ENCODE measurements at regions not wholly inside any gene's neighbourhood (a gene's known extent, or its start where the extent isn't known, plus 50 kb on each side); places are given as distances from the start of the nearest gene placed in this dataset.

DNA sequence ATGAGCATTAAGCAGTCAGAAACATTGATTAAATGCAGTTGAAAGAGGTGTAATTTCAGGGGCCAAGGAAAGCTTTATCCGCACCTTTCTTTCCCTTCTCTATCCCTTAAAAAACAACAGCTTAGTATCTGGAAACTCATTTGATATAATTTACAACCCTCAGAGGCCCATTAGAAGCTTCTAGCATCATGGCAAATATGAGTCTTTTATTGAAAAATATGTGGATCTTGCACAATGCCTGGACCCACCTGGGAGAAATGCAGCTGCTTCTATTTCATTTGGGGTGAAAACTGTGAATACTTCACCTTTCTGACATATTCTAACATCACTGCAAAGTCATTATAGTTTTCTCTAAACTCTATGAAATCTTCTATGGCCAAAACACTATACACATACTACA, 492.2 kb upstream of the PSMD7 start:
- H3K36me3 ChIP-seq = no peaks in the 10 kb centered on the region
- DNase-seq = no peak
- TF ChIP-seq, protein P1, sequence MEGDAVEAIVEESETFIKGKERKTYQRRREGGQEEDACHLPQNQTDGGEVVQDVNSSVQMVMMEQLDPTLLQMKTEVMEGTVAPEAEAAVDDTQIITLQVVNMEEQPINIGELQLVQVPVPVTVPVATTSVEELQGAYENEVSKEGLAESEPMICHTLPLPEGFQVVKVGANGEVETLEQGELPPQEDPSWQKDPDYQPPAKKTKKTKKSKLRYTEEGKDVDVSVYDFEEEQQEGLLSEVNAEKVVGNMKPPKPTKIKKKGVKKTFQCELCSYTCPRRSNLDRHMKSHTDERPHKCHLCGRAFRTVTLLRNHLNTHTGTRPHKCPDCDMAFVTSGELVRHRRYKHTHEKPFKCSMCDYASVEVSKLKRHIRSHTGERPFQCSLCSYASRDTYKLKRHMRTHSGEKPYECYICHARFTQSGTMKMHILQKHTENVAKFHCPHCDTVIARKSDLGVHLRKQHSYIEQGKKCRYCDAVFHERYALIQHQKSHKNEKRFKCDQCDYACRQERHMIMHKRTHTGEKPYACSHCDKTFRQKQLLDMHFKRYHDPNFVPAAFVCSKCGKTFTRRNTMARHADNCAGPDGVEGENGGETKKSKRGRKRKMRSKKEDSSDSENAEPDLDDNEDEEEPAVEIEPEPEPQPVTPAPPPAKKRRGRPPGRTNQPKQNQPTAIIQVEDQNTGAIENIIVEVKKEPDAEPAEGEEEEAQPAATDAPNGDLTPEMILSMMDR (IDR thresholded peaks at IDR 0.05; ENCODE audit: low read depth, low read length) = no peak
- H3K9me3 ChIP-seq (ENCODE audit: severe bottlenecking) = no peaks in the 10 kb centered on the region
- H3K27ac ChIP-seq = no peak overlapping the region
- H3K27me3 ChIP-seq (ENCODE audit: insufficient read depth, low read depth, severe bottlenecking) = peaks cover 15% of the 10 kb centered on the region
- H3K4me3 ChIP-seq (ENCODE audit: low read depth, low read length) = no peak overlapping the region

DNA sequence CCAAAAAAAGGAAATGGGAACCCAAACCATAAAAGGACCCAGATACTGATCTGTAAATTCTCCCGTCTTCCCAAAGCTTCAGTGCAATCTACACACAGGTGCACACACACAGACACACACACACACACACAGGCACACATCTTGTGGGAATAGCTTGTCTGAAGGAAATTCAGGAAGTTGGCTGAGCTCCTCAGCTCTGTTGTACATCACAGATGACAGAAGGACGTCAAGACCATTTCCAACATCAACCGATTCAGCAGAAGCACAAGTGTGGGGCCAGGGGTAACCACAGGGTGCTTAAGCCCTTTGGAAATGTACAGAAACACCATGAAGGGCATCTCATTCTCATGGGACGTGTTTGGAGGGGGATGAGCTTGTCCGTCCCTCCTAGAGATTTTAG, 498.1 kb upstream of the PSMD7 start:
- DNase-seq = no peak
- peaks cover 30% of the 10 kb centered on the region for H3K27me3 ChIP-seq (ENCODE audit: insufficient read depth, low read depth, severe bottlenecking)
- no peak overlapping the region for H3K27ac ChIP-seq
- no peaks in the 10 kb centered on the region for H3K36me3 ChIP-seq
- TF ChIP-seq, protein P1 (IDR thresholded peaks at IDR 0.05; ENCODE audit: low read depth, low read length) = no peak
- no peak overlapping the region for H3K4me3 ChIP-seq (ENCODE audit: low read depth, low read length)
- H3K9me3 ChIP-seq (ENCODE audit: severe bottlenecking) = peaks cover 2% of the 10 kb centered on the region

DNA sequence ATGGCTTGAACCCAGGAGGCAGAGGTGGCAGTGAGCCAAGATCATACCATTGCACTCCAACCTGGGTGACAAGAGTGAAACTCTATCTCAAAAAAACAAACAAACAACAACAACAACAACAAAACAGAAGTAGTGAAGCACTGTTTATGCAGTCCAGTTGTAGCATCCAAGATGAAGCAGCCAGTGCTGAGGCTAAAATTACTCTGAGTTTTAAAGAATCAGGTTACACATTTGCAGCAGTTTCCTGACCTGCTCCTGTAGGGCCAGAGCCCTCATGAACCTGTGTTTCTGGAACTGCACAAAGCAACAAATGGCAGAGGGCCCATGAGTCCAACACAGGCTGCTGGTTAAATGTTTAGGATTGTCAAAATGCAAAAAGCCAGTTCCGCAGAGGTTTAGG, 499.5 kb upstream of the PSMD7 start:
- no peak overlapping the region for H3K4me3 ChIP-seq (ENCODE audit: low read depth, low read length)
- TF ChIP-seq, protein P1 (IDR thresholded peaks at IDR 0.05; ENCODE audit: low read depth, low read length) = no peak
- peaks cover 2% of the 10 kb centered on the region for H3K9me3 ChIP-seq (ENCODE audit: severe bottlenecking)
- no peak overlapping the region for H3K27ac ChIP-seq
- no peak for DNase-seq
- peaks cover 37% of the 10 kb centered on the region for H3K27me3 ChIP-seq (ENCODE audit: insufficient read depth, low read depth, severe bottlenecking)
- H3K36me3 ChIP-seq = no peaks in the 10 kb centered on the region

DNA sequence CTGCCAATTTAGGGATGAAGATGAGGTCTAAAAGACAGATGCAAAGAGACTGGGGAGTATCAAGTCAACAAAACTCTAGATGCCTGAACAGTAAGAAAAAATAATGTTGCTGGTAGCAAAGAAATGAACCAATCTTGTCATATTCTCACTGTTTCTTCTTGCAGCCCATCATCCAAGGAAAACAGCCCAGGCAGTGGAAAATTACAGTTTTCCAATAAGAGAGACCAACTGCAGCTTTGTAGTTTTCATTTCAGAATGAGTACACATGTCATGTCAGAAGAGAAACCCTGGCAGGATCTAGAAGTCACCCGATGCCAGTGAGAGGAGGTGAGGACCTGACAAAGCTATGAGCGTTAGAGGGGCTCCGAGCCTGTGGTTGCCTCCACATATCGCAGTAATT, 500.4 kb upstream of the PSMD7 start:
- peaks cover 36% of the 10 kb centered on the region for H3K27me3 ChIP-seq (ENCODE audit: insufficient read depth, low read depth, severe bottlenecking)
- TF ChIP-seq, protein P1 (IDR thresholded peaks at IDR 0.05; ENCODE audit: low read depth, low read length) = no peak
- no peaks in the 10 kb centered on the region for H3K36me3 ChIP-seq
- H3K9me3 ChIP-seq (ENCODE audit: severe bottlenecking) = peaks cover 2% of the 10 kb centered on the region
- no peak for DNase-seq
- no peak overlapping the region for H3K4me3 ChIP-seq (ENCODE audit: low read depth, low read length)
- no peak overlapping the region for H3K27ac ChIP-seq

DNA sequence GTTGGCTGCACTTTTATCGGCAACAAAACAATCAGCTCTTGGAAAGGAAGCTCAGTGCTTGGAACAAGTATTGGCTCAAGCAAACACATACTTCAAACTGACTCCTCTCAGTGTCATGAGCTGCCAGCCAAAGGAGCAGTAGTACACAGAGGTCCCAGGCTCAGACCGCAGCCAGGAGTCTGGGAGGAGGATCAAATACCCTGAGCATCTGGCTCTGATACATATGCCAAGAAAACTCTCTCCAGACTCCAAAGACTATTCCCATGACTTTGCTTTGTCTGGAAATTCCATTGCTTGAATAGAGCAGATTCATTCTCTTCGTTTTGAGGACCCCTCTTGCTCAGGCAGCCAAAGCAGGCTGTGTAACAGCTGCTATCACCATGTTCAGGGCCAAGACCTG, 501.6 kb upstream of the PSMD7 start:
- Histone ChIP-seq H3K27me3 (ENCODE audit: insufficient read depth, low read depth, severe bottlenecking) (peaks cover 32% of the 10 kb centered on the region), H3K36me3 (no peaks in the 10 kb centered on the region), H3K27ac (no peak overlapping the region), H3K4me3 (ENCODE audit: low read depth, low read length) (no peak overlapping the region), H3K9me3 (ENCODE audit: severe bottlenecking) (peaks cover 2% of the 10 kb centered on the region)
- no peak for DNase-seq
- TF ChIP-seq, protein P1 (IDR thresholded peaks at IDR 0.05; ENCODE audit: low read depth, low read length) = no peak

DNA sequence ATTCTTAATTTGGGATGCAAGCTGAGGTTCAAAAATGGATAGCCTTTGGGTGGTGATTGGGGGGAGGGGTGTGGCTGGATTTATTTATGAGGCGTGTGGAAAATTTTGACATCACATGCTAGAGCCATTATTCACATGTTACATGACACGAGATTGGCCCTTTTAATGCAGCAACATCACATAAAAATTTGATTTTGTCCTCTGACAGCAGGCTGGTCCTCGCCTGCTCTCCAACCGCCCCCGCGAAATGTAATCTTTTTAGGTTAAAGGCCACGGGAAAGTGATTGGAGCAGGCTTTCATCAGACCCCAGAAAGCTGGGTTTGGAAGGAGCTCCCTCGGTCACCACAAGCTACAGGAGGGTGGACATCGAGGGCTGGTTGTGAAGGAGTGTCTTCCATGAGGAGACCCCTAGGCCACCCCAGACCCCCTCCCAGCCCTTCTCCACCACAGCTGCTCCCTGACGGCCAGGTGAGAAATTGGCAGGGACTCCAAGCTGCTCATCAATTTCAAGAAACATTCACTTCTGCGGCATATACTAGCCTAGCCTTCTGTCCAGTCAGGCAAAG, 502.7 kb upstream of the PSMD7 start:
- TF ChIP-seq, protein P1 (IDR thresholded peaks at IDR 0.05; ENCODE audit: low read depth, low read length) = no peak

More for the DNA sequence above, 502.7 kb upstream of the PSMD7 start:
- H3K9me3 ChIP-seq (ENCODE audit: severe bottlenecking) = peaks cover 2% of the 10 kb centered on the region
- H3K27ac ChIP-seq = no peak overlapping the region
- no peak for DNase-seq
- peaks cover 31% of the 10 kb centered on the region for H3K27me3 ChIP-seq (ENCODE audit: insufficient read depth, low read depth, severe bottlenecking)
- H3K36me3 ChIP-seq = no peaks in the 10 kb centered on the region
- no peak overlapping the region for H3K4me3 ChIP-seq (ENCODE audit: low read depth, low read length)
